NCI-H82 (cell line): ENCODE measurements at regions not wholly inside any gene's neighbourhood (a gene's known extent, or its start where the extent isn't known, plus 50 kb on each side); places are given as distances from the start of the nearest gene placed in this dataset.
A peak's percentile ranks its signal among the peaks of the same experiment; 100 is the strongest.

ENCODE experiments used
- DNase-seq: peaks from one replicate; lab custom pipeline; 2025; lab: John Stamatoyannopoulos, UW

DNA sequence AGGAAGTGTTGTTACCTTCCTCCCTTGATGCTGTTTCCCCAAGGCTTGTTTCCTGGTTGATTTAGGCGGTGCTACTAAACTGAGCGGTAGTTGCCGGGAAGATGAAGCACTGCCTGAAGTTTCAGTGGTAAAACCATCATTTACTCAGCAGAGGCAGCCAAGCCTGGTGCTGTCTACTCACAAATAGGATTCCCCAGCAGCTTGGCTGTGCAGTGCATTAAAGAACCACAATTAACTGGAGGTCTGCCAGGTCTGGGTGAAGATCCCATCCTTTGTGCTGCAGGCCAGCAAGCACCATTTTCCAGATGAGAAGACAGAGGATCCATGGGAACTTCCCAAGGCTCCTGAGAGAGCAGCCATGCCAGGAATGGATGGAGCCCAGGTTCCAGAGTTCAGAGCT is 231.9 kb upstream of the E2F8 start:
- DNase-seq: peak; percentile 41

DNA sequence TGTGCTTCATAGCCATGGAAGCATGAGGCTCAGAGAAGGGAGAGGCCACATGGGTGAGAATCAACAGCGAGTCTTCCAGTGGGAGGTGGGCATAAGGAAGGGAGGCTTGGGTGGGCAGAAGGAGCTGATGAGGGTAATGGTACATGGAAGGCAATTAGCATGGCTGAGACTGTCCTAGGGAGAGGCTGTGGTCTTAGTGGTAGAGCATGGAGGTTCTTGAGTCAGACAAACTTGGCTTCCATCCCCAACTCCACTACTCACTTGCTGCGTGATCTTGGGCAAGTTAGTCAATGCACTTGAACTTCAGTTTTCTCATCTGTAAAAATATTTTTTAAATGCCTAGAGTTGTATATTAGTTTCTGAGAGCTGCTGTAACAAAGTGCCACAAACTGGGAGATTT is 227.2 kb upstream of the E2F8 start:
- no peak for DNase-seq

DNA sequence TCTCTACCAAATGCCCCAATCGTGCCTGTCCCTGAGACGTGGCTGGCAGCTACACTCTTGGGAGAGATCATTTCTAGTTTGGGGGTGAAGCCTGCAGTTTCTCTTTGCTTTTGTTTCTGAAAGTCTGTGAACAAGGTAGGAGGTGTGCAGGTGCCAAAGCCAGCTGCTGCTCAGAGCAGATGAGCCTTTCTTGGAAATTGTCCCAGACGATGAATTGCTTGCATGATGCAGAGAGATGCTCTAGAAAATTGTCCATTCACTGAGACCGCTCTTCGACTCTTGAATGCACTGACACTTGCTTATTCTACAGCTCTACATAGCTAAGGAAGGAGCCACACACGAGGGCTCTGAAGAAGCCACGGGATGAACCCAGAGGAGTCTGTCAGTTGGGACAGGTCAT is 225.6 kb upstream of the E2F8 start:
- DNase-seq: no peak

DNA sequence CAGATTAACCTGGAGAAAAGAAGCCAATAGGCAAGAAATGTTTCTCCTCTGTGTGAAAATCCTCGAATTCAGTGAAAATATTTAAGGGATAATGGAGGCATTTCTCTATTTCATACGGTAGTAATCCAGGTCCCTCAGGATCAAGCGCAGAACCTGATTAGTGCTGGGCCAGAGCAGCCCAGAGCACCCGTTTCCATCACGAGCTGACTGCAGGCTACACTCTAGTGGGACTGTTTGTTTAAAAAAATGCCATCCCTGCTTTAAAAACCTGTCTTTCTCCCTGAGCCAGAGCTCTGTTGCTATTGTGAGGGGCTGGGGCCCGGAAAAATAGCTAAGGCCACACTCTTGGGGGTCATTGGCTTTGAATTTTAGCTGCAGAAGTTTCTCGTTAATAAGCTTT is 223.2 kb upstream of the E2F8 start:
- no peak for DNase-seq

DNA sequence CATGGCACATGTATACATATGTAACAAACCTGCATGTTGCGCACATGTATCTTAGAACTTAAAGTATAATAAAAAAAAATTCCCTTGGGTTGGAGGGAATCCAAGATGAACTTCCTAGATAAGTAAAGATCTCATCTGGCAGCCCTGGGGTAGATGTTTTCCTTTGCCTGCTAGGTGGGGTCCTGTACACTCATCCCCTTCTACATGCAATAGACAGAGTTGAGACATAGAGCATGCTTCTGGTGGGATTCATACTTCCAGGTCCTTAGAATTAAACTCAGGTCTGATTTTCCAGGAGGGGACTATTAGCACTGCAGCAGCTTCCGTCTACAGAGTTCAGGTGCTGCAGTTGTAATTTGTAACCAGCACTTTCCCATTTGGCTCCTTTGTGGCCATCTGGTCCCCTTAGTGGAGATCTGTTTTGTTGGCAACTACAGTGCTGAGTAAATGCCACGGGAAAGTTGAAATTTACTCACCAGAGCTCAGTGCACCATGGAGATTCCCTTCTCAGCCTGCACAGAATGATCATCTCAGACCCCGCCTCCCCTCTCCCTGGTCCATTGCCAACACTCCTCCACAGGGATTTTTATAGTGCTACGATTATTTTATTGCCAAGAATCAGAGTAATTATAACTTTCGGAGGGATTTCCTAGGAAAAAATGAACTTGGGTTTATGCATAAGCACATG is 220.1 kb upstream of the E2F8 start:
- no peak for DNase-seq

DNA sequence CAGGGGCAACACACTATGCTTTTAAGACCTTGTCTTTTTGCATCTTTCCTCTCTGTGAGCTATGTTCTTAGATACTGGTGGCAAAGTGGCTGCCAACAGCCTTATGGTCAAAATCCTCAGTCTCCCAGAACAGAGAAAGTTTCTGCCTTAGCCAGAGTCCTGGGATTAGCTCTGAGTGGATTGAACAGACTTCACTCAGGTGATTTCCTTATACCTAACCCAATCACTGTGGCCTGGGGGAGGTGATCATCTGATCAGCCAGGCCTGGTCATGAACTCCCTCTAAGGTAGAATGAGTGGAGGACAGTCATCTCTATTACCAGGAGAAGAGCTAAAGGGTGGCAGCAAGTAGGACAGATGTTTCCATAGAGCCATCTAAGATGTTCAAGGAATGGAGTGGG is 218.5 kb upstream of the E2F8 start:
- no peak for DNase-seq

DNA sequence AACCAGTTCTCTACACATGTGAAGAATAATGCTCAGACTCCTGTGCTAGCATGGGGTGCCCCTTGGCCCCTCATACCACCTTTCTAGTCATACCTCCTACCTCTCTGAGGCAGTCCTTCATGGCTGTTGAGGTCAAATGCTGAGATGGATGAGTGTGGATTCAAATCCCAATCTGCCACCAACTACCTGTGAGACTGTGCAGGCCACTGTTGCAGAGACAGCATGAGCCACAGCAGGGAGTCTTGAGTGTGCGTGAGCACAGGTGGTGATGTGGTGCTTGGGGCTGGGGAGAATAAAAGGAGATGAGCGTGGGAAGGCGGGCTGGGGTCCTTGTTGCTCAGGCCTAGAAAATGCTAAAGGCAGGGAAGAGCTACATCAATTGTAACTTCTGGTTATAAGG is 218.0 kb upstream of the E2F8 start:
- no peak for DNase-seq

DNA sequence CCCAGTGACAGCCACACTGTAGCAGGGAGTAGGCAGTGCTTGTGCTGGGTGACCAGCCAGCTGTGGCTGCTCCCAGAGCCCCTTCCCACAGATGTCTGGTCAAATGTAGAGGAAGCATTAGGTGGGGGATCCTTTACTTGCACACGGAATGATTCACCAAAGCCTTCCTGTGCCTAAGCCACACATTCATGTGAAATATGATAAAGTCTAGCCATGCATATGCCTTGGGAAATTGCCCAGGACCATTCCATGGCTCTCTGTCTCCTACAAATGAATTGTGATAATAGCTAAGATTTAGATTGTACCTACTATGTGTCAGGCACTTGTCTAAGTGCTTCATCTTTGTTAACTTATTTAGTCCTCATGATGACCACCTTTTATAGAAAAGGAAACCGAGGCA is 217.5 kb upstream of the E2F8 start:
- DNase-seq: no peak

DNA sequence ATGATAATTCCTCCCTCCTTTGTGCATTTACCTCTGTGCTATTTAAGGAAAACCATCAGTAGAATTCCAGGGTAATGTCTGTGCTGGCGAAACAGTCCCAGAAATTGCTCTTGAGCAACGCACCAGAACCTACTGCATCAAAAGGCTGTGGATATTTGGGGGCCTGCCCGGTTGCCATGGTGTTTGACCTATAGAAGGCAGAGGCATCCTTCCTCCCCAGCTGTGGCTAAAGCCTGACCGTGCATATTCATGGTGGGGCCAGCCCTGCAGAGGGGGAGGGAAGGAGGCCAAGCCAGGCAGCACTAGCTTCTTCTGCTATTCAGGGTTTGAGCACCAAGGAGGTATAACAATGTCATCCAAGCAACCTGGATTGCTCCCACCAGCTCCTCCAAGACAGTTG is 215.0 kb upstream of the E2F8 start:
- no peak for DNase-seq

DNA sequence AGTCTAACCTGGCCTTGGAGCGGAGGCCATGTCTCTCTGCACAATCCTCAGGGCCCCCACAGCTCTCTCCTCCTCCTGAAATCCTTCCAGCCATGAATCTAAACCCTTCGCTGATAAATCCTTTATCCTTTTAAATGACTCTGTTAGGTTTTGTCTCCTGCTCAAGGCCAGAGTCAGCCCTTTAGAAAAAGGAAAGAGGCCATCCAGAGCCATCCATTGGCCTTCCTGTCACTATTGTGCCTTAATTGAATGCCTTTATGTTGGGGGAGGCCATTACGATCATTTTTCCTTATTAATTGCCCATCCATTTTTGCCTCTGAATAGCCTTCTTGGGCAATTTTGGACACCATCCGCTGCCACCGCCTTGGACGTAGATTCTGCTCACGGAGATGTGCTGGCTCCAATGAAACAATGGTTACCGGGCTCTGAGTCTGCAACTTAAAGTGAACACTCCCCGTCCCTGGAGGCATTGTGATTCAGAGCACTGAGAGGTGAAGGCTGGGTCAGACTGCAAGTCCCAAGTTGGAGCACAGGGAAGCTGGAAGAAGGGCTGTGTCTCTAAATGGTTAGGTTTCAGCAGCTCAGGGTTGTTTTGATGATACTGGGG is 213.0 kb upstream of the E2F8 start:
- DNase-seq: no peak

DNA sequence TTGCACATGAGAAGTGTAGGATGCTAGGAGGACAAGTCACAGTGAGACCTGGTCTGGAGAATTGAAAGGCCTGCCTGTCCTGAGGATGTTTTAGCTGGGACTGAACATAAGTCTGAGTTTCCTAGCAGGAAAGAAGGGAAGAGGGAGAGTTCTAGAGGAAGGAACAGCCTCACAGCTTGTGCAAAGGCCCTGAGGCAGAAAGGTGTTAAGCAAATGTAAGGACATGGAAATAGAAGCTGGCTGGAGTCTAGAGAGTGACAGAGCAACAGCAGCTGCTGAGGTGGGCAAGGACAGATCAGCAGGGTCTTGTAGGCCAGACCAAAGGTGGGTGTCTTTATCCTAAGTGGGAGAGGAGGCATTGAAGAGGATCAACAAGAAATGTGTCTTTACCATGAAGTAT is 210.9 kb upstream of the E2F8 start:
- DNase-seq: no peak

DNA sequence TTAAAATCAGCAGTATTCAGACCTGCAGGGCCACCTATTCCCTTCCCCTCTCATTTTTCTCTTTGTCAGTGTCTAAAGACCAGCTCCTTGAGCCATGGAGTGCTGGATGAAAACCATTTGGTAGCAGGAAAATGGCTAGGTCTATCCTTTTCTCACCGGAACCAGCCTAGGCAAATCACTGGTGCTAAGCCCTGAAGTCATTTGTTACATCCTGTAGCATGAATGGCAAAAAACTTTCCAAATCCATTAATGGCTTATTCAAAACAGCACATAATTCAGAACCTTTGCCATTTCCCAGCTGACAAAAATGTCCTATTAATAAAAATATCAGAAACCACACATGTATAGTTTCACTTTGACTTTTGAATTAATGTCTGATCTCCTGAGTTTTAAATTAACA is 209.5 kb upstream of the E2F8 start:
- DNase-seq: no peak

DNA sequence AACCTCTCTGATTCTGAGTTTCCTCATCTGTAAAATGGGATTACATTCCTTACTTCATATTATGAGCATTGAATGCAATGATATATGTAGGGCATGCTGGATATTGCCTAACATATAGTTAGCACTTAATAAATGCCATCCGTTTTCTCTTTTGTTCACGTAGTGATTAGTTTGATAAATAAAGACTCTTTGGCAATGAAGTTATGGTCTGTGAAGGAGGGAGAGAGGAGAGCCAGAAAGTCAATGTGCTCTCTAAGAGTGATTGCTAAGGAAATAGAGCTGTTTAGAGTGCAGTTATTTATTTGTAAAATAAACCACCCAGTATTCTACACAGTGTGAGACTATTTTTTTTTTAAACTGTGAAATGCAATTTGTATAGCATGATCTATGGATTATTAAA is 207.9 kb upstream of the E2F8 start:
- DNase-seq: no peak

DNA sequence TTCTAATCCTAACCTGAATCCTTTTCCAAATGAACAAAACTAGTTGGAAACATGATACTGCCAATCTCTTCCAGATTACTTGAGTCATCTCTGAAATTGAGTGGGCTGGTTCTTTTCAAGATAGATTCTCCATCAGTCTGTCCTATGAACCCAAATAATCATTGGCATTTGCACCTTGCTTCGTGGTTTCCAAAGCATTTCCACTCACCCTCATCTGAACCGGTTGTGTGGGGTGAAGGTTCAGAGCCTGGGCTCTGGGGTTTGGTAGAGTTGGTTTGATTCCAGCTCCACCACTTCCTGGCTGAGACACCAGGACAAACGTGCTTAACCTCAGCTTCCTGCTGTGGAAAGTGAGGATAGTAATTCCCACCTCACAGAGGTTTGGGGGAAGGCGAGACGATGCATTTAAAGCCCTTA is 206.4 kb upstream of the E2F8 start:
- no peak for DNase-seq

DNA sequence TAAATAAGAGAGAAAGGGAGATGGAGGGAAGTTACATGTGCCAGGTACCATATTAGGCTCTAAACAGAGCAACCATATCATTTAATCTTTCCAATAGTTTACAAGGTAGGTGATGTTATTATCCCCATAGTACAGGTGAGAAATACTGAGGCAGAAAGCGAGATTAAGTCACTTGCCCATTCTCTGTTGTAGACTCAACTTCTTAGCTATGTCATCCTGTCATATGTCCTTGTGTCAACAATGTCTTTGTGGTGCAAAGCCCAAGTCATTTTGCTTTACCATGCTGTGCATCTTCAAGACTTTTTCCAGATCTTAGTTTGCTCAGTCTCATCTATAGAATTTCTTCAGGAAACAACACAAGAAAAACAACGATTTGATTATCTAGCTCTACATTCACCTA is 205.0 kb upstream of the E2F8 start:
- no peak for DNase-seq

DNA sequence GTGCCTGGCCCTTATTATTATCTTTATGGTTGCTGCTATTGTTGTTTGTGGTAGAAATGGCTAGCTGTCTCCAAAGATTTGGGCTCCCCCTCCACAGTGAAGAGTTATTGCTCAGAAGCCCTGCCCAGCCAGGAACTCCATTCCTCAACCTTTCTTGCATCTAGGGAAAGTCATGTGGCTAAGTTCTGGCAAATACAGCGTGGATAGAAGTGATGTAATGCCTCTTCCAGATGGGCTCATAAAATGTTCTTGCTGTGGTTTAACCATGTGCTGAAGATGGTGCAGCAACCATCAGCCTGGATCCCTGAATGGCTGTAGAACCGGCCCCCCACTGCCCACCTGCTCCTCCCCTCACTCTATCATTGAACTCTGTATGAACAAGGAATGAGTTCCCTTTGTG is 203.5 kb upstream of the E2F8 start:
- no peak for DNase-seq

DNA sequence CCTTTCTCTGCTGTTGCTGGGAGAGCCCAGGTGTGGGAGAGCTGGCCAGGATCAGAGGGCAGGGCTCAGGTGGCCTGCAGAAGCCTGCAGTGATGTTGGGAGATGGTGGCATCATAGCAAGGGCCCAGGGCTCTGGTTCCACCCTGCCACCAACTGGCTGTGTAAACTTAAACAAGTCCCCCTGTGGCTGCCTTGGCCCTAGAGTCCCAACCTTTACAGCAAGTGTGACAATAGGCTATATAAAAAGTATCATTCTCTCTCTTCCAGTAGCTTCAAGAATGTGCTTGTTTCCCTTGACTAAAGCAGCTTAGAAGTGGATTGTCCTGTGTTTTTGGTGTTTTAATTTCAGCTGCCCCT is 201.8 kb upstream of the E2F8 start:
- no peak for DNase-seq

DNA sequence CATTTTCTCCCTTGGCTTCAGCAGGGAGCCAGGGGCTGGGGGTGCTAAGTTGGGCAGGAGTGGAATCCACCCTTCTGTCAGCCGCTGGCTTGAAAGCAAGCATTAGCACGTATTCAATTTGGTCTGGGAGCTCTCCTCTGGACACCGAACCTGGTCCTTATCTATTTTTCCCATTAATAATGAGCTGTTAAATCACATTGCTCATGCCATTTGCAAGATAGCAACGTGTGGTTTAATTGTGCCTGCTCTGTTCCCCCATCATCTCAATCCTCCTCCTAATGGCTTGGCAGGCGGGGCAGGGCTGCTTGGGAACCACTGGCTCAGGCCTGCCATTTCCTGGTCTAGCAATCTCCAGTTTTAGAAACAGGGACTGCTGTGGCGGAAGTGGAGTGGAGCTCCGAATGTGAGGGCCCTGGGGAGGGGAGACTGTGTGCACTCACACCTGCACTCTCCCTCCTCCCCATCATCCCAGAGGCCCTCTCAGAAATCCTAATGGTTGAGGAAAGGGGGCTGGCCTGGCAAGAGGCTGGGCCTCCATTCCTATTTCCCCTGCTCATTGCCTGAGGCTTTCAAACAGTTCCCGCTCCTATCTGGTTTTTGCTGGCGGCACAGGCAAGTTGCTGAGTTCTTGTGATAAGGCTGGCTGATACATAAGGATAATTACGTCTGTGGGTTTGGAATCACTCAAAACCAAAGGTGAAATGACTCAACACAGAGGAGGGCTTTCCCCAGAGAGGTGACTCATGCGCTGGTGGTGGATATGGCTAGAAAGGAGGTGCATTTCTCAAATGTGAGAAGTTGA is 201.2 kb upstream of the E2F8 start:
- DNase-seq: no peak

DNA sequence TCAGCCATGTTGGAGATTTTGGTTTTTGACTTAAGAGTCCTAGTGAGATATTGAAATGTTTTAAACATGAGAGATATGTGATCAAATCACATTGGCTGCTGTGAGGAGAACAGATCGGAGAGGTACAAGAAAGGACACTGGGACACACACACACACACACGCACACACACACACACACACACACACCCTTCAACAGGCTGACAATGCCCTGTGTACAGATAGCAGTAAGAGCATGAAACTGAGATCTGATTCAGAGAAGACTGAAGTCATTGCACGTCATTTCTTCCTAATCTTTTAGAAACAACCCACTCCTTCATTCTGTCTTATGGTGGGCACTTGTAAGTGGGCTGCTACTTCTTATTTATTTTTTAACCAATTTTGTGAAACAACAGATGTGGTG is 200.5 kb upstream of the E2F8 start:
- no peak for DNase-seq

DNA sequence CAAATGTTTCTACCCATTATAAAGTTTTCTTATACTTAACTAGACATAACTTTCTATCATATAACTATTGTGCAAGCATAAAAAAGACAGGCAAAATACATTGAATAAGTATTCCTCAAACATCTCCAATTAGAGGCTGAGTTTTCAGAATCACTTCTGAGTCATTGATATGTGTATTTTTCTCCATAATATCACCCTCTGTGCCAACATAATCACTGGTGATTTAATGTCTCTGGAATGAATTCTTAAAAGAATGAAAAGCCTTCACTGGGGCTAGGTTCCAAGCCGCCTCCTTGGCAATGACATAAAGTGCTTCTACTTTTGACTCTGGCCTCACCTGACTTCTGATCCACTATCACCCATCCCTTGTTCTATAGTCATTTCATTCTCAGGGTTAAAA is 197.0 kb upstream of the E2F8 start:
- no peak for DNase-seq

DNA sequence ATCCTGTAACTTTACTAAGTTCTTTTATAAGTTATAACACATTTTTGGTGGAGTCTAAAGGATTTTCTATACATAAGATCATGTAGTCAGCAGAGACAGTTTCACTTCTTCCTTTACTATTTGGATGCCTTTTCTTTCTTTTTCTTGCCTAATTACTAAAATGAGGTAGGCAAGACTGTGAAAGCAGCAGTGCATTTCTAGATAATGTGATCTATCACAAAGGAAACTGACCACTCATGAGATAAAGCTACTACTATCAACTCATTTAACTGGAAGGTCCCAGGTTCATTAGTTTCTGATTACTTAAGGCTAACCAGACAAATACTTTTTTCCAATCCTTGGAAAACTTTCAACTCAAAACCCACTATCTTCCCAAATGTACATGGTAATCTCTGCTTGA is 196.2 kb upstream of the E2F8 start:
- DNase-seq: no peak

DNA sequence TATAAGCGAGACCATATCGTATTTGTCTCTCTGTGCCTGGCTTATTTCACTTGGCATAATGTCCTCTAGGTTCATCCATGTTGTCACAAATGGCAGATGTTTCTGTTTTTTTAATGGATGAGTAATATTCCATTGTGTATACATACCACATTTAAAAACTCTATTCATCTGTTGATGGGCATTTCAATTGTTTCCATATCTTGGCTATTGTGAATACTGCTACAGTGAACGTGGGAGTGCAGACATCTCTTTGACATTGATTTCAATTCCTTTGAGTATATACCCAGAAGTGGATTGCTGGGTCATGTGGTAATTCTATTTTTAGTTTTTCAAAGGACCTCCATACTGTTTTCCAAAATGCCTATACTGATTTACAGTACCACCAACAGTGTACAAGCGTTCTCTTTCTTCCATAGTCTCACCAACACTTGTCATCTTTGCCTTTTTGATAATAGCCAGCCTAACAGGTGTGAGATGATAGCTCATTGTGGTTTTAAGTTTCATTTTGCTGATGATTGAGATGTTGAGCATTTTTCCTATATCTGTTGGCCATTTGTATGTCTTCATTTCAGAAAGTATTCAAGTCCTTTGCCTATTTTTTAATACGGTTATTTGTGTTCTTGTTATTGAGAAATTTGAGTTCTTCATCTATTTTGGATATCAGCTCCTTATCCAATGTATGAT is 194.7 kb upstream of the E2F8 start:
- DNase-seq: no peak

DNA sequence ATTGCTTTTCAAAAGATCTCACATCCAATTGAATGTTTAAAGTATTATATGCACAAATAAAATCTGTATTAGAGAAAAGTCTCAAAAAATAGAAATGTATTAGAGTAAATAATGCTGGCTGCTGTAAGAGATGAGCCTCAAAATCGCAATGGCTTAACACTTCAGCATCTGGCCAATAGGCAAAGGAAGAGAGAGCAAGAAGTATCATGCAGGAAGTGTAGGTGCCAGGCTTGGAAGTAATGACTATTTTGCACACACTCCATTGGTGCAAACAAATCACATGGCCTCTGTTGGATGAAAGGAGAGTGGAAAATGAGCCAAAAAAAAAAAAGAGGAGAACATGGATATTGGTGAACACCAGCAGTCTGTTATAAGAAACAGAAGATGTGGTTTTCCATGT is 193.0 kb upstream of the E2F8 start:
- no peak for DNase-seq
